ENCODE measurements at regions not wholly inside any gene's neighbourhood (a gene's known extent, or its start where the extent isn't known, plus 50 kb on each side); places are given as distances from the start of the nearest gene placed in this dataset.

DNA sequence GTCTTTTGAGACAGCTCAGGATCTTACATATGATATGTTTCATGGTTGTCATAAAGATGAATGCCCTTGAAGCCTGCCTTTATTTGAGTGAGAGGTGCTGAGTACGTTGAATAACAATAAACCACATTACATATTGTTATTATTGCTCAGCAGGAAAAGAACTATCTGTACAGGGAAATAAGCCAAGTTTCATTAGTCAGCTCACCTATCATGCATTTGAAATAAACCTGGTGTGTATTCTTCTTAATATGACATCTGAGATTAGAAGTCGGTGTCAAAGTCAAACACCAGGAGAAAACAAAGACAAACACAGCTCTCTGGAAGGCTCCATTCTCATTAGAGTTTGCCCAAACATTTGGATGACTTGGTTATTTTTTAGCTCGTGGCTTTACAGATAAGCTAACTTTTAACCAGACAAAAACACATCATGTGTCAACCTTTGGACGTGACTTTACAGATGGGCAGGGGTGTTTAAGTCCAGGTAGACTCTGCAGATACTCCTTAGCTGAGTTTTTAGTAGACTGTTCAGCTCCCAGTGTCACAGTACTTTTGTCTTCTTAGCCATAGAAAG is 71.2 kb upstream of the AOAH start:
- Histone ChIP-seq H3K9me3 (ENCODE audit: control insufficient read depth, low read depth, low read length) (no peaks in the 10 kb centered on the region), H3K79me2 (ENCODE audit: control insufficient read depth, insufficient read depth, low read length) (no peaks in the 10 kb centered on the region), H3K36me3 (ENCODE audit: control insufficient read depth in 2 of 2, extremely low read depth in 1 of 2, insufficient read depth in 2 of 2, low read length in 2 of 2) (no peaks in the 10 kb centered on the region), H3K27me3 (ENCODE audit: control insufficient read depth, extremely low read depth, insufficient read depth, low read length) (no peaks in the 10 kb centered on the region), H3K9ac (ENCODE audit: control insufficient read depth, extremely low read depth, insufficient read depth, low read length) (peak overlapping the region; percentile 61), H4K20me1 (ENCODE audit: control insufficient read depth, extremely low read depth, insufficient read depth, low read length) (no peaks in the 10 kb centered on the region), H3K9me1 (ENCODE audit: control insufficient read depth, extremely low read depth, insufficient read depth, low read length) (no peaks in the 10 kb centered on the region), H3K4me1 (ENCODE audit: control insufficient read depth, extremely low read depth, insufficient read depth, low read length) (peaks cover 23% of the 10 kb centered on the region), H3K27ac (ENCODE audit: control insufficient read depth, insufficient read depth, low read length) (peak overlapping the region; percentile 83), H3K4me3 (ENCODE audit: control insufficient read depth in 2 of 3, extremely low read depth in 1 of 3, insufficient read depth in 2 of 3, low read depth in 1 of 3, low read length in 3 of 3) (no peak overlapping the region), H2AFZ (ENCODE audit: control insufficient read depth, low read length) (peak overlapping the region; percentile 28), H3K4me2 (ENCODE audit: control insufficient read depth, extremely low read depth, insufficient read depth, low read depth, low read length) (peak overlapping the region; percentile 63)
- FAIRE-seq (no peak), DNase-seq (ENCODE audit: low read depth, low spot score) (peak; percentile 55)
- dilution Hi-C loops (cut with MboI; ENCODE audit: extremely low pct_ligation_motif_present, low sequenced_read_pairs) = no loop called here
- no peak for TF ChIP-seq EZH2 (IDR thresholded peaks at IDR 0.05; ENCODE audit: low read length)
- TF ChIP-seq, protein P1, sequence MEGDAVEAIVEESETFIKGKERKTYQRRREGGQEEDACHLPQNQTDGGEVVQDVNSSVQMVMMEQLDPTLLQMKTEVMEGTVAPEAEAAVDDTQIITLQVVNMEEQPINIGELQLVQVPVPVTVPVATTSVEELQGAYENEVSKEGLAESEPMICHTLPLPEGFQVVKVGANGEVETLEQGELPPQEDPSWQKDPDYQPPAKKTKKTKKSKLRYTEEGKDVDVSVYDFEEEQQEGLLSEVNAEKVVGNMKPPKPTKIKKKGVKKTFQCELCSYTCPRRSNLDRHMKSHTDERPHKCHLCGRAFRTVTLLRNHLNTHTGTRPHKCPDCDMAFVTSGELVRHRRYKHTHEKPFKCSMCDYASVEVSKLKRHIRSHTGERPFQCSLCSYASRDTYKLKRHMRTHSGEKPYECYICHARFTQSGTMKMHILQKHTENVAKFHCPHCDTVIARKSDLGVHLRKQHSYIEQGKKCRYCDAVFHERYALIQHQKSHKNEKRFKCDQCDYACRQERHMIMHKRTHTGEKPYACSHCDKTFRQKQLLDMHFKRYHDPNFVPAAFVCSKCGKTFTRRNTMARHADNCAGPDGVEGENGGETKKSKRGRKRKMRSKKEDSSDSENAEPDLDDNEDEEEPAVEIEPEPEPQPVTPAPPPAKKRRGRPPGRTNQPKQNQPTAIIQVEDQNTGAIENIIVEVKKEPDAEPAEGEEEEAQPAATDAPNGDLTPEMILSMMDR (optimal IDR thresholded peaks at IDR 0.05 in 1 of 3, IDR thresholded peaks at IDR 0.05 in 1 of 3, conservative IDR thresholded peaks at IDR 0.05 in 1 of 3; ENCODE audit: extremely low read depth in 1 of 3, insufficient read depth in 2 of 3, low read length in 3 of 3) = no peak

DNA sequence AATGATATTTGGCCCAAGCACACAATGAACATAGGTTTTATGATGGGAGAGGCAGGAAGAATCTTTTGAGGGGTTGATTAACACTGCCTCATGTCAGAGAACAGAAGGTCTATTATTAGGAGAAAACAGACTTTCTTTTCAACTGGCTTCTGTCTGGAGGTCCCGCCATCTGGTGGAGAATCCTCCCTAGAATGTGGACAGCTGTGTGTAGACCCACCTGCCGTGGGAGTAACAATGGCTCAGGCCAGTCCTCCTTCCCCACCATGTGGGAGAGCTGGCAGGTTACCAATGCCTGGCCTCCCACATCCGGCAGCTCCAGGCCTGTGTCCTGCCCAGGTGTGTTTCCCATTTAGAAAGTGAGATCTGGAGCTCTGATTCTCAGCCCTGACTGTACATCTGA is 70.4 kb upstream of the AOAH start:
- peak overlapping the region; percentile 61 for H3K9ac ChIP-seq (ENCODE audit: control insufficient read depth, extremely low read depth, insufficient read depth, low read length)
- dilution Hi-C loops (cut with MboI; ENCODE audit: extremely low pct_ligation_motif_present, low sequenced_read_pairs) = no loop called here
- peak; percentile 93 for FAIRE-seq
- TF ChIP-seq, protein P1 (optimal IDR thresholded peaks at IDR 0.05 in 1 of 3, IDR thresholded peaks at IDR 0.05 in 1 of 3, conservative IDR thresholded peaks at IDR 0.05 in 1 of 3; ENCODE audit: extremely low read depth in 1 of 3, insufficient read depth in 2 of 3, low read length in 3 of 3) = peak in 2 of 3 experiments; percentile 18 to 59
- no peak for TF ChIP-seq EZH2 (IDR thresholded peaks at IDR 0.05; ENCODE audit: low read length)
- no peak overlapping the region for H3K4me3 ChIP-seq (ENCODE audit: control insufficient read depth in 2 of 3, extremely low read depth in 1 of 3, insufficient read depth in 2 of 3, low read depth in 1 of 3, low read length in 3 of 3)
- H2AFZ ChIP-seq (ENCODE audit: control insufficient read depth, low read length) = peak overlapping the region; percentile 3
- H4K20me1 ChIP-seq (ENCODE audit: control insufficient read depth, extremely low read depth, insufficient read depth, low read length) = no peaks in the 10 kb centered on the region
- H3K36me3 ChIP-seq (ENCODE audit: control insufficient read depth in 2 of 2, extremely low read depth in 1 of 2, insufficient read depth in 2 of 2, low read length in 2 of 2) = no peaks in the 10 kb centered on the region
- peaks cover 26% of the 10 kb centered on the region for H3K4me1 ChIP-seq (ENCODE audit: control insufficient read depth, extremely low read depth, insufficient read depth, low read length)
- DNase-seq (ENCODE audit: low read depth, low spot score) = peak; percentile 79
- peak overlapping the region; percentile 63 for H3K4me2 ChIP-seq (ENCODE audit: control insufficient read depth, extremely low read depth, insufficient read depth, low read depth, low read length)
- no peaks in the 10 kb centered on the region for H3K79me2 ChIP-seq (ENCODE audit: control insufficient read depth, insufficient read depth, low read length)
- no peaks in the 10 kb centered on the region for H3K9me3 ChIP-seq (ENCODE audit: control insufficient read depth, low read depth, low read length)
- H3K27me3 ChIP-seq (ENCODE audit: control insufficient read depth, extremely low read depth, insufficient read depth, low read length) = no peaks in the 10 kb centered on the region
- peak overlapping the region; percentile 83 for H3K27ac ChIP-seq (ENCODE audit: control insufficient read depth, insufficient read depth, low read length)
- H3K9me1 ChIP-seq (ENCODE audit: control insufficient read depth, extremely low read depth, insufficient read depth, low read length) = no peaks in the 10 kb centered on the region
